ENCODE measurements at regions not wholly inside any gene's neighbourhood (a gene's known extent, or its start where the extent isn't known, plus 50 kb on each side); places are given as distances from the start of the nearest gene placed in this dataset.

- no peaks in the 10 kb centered on the region for H3K27me3 ChIP-seq (ENCODE audit: control insufficient read depth in 3 of 3, insufficient read depth in 3 of 3, low read length in 2 of 3)
- no peak overlapping the region for H3K4me3 ChIP-seq
- H3K9ac ChIP-seq (ENCODE audit: insufficient read depth in 1 of 2, low read length in 2 of 2) = peak overlapping the region in 1 of 2 donors; percentile 51
- no peak for TF ChIP-seq CTCF (IDR thresholded peaks at IDR 0.05; ENCODE audit: control extremely low read depth, extremely low read depth)
- no peak for DNase-seq
- no peaks in the 10 kb centered on the region for H3K36me3 ChIP-seq (ENCODE audit: control insufficient read depth in 4 of 4, insufficient read depth in 4 of 4, low read length in 4 of 4)
- peak; percentile 20 for ATAC-seq (ENCODE audit: insufficient read depth, low FRiP score)
- peak overlapping the region in 1 of 2 donors; percentile 35 for H3K27ac ChIP-seq (ENCODE audit: low read depth in 1 of 2, low read length in 1 of 2)
- peaks cover 0 to 53% (median 12%) of the 10 kb centered on the region in 5 donors for H3K4me1 ChIP-seq (ENCODE audit: control insufficient read depth in 5 of 5, insufficient read depth in 5 of 5, low read length in 5 of 5)
- WGBS, 2 donors = 77 to 81% methylated on average over 17 of the region's 17 CpGs
- H3K9me3 ChIP-seq (ENCODE audit: control insufficient read depth in 4 of 4, insufficient read depth in 3 of 4, low read length in 3 of 4) = peaks cover 0 to 3% (median 1%) of the 10 kb centered on the region in 4 donors
Measured at GRCh38 chr2:43026426-43027096, 199.8 kb downstream of the ZFP36L2 start.

- no peak overlapping the region for H3K27ac ChIP-seq (ENCODE audit: low read depth in 1 of 2, low read length in 1 of 2)
- peaks cover 0 to 4% (median 2%) of the 10 kb centered on the region in 4 donors for H3K9me3 ChIP-seq (ENCODE audit: control insufficient read depth in 4 of 4, insufficient read depth in 3 of 4, low read length in 3 of 4)
- ATAC-seq (ENCODE audit: insufficient read depth, low FRiP score) (no peak), DNase-seq (no peak)
- no peak overlapping the region for H3K9ac ChIP-seq (ENCODE audit: insufficient read depth in 1 of 2, low read length in 2 of 2)
- peaks cover 0 to 46% (median 12%) of the 10 kb centered on the region in 5 donors for H3K4me1 ChIP-seq (ENCODE audit: control insufficient read depth in 5 of 5, insufficient read depth in 5 of 5, low read length in 5 of 5)
- H3K36me3 ChIP-seq (ENCODE audit: control insufficient read depth in 4 of 4, insufficient read depth in 4 of 4, low read length in 4 of 4) = no peaks in the 10 kb centered on the region
- H3K4me3 ChIP-seq = no peak overlapping the region
- 73 to 79% methylated on average over 5 of the region's 5 CpGs for WGBS, 2 donors
- H3K27me3 ChIP-seq (ENCODE audit: control insufficient read depth in 3 of 3, insufficient read depth in 3 of 3, low read length in 2 of 3) = no peaks in the 10 kb centered on the region
- no peak for TF ChIP-seq CTCF (IDR thresholded peaks at IDR 0.05; ENCODE audit: control extremely low read depth, extremely low read depth)
Measured at GRCh38 chr2:43025709-43026295, 200.6 kb downstream of the ZFP36L2 start.

- peaks cover 0 to 10% (median 2%) of the 10 kb centered on the region in 4 donors for H3K9me3 ChIP-seq (ENCODE audit: control insufficient read depth in 4 of 4, insufficient read depth in 3 of 4, low read length in 3 of 4)
- DNase-seq = peak; percentile 80 to 84 (median 84)
- no peak overlapping the region for H3K4me3 ChIP-seq
- no peaks in the 10 kb centered on the region for H3K27me3 ChIP-seq (ENCODE audit: control insufficient read depth in 3 of 3, insufficient read depth in 3 of 3, low read length in 2 of 3)
- H3K27ac ChIP-seq (ENCODE audit: low read depth in 1 of 2, low read length in 1 of 2) = no peak overlapping the region
- H3K36me3 ChIP-seq (ENCODE audit: control insufficient read depth in 4 of 4, insufficient read depth in 4 of 4, low read length in 4 of 4) = no peaks in the 10 kb centered on the region
- H3K4me1 ChIP-seq (ENCODE audit: control insufficient read depth in 5 of 5, insufficient read depth in 5 of 5, low read length in 5 of 5) = peaks cover 0 to 36% (median 12%) of the 10 kb centered on the region in 5 donors
- WGBS, 2 donors = 46 to 52% methylated on average over 9 of the region's 9 CpGs
- peak; percentile 57 for TF ChIP-seq CTCF (IDR thresholded peaks at IDR 0.05; ENCODE audit: control extremely low read depth, extremely low read depth)
- no peak overlapping the region for H3K9ac ChIP-seq (ENCODE audit: insufficient read depth in 1 of 2, low read length in 2 of 2)
- no peak for ATAC-seq (ENCODE audit: insufficient read depth, low FRiP score)
Measured at GRCh38 chr2:43024515-43025011, 201.8 kb downstream of the ZFP36L2 start.
